ENCODE measurements at regions not wholly inside any gene's neighbourhood (a gene's known extent, or its start where the extent isn't known, plus 50 kb on each side); places are given as distances from the start of the nearest gene placed in this dataset.

DNA sequence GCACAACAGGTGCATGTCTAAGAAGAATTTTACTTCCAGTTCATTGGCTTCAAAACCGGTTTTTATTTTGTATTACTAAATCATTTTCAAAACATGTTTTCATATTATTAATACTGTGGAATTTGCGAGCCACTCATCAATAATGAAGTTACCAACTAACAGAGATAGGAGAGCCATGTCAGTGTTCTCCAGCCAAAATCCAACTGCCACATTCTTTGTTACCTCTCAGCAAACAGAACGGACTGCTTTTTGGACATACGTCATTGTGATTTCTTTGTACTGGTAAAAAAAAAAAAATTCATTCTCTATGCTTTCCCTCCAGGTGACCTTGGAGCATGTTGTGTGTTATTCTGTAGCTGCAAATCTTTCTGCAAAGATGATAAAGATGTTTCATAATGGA, 414.2 kb upstream of the MMADHC start:
- TF ChIP-seq POLR2A (IDR thresholded peaks at IDR 0.05; ENCODE audit: low read depth, low read length) (no peak), TAF1 (IDR thresholded peaks at IDR 0.05; ENCODE audit: borderline replicate concordance, low read depth, low read length) (no peak), POLR2AphosphoS5 (IDR thresholded peaks at IDR 0.05; ENCODE audit: low read depth, low read length) (no peak)
